Keratinocyte (primary cell): ENCODE measurements at regions not wholly inside any gene's neighbourhood (a gene's known extent, or its start where the extent isn't known, plus 50 kb on each side); places are given as distances from the start of the nearest gene placed in this dataset.

ENCODE experiments used
- DNase-seq: peaks from one replicate; pipeline ENCODE4 v3.0.0-alpha.2; 2011; ENCODE audit warnings: low read depth, missing footprints, low spot score
- FAIRE-seq: peaks from 2 replicates; lab custom pipeline; 2011; peaks lifted over from hg19 to GRCh38; lab: Jason Lieb, UNC
- H2AFZ ChIP-seq: 2 replicates; pipeline ENCODE4 v1.6.0; 2012; ENCODE audit warnings: low read length, control low read depth, inconsistent platforms; ENCODE audit not compliant: control insufficient read depth
- H3K27ac ChIP-seq: 2 replicates; pipeline ENCODE4 v1.5.1; 2011; ENCODE audit warnings: low read length; ENCODE audit not compliant: control insufficient read depth, insufficient read depth
- H3K27me3 ChIP-seq: 3 replicates; pipeline ENCODE4 v1.6.0; 2011; ENCODE audit warnings: low read length; ENCODE audit not compliant: control insufficient read depth, insufficient read depth; ENCODE audit errors: extremely low read depth
- H3K36me3 ChIP-seq, 2 experiments: 2 replicates in 1 of 2; 3 replicates in 1 of 2; pipeline ENCODE4 v1.5.1; 2011; ENCODE audit warnings: low read length in 2 of 2, mild to moderate bottlenecking in 1 of 2; ENCODE audit not compliant: control insufficient read depth in 2 of 2, insufficient read depth in 2 of 2; ENCODE audit errors: extremely low read depth in 1 of 2
- H3K4me1 ChIP-seq: 3 replicates; pipeline ENCODE4 v1.5.1; 2011; ENCODE audit warnings: low read length; ENCODE audit not compliant: control insufficient read depth, insufficient read depth; ENCODE audit errors: extremely low read depth
- H3K4me2 ChIP-seq: 3 replicates; pipeline ENCODE4 v1.6.0; 2011; ENCODE audit warnings: low read depth, low read length; ENCODE audit not compliant: control insufficient read depth, insufficient read depth; ENCODE audit errors: extremely low read depth
- H3K4me3 ChIP-seq, 3 experiments: fragments of 200-600 bp in 1 of 3; sonication (generic) in 1 of 3; 2 replicates in 2 of 3; 3 replicates in 1 of 3; pipeline ENCODE4 v1.5.1; 2011 to 2016; ENCODE audit warnings: low read length in 3 of 3, mild to moderate bottlenecking in 3 of 3, control low read depth in 2 of 3, inconsistent platforms in 1 of 3, low read depth in 1 of 3, mixed read lengths in 1 of 3, mixed run types in 1 of 3, moderate library complexity in 1 of 3; ENCODE audit not compliant: control insufficient read depth in 2 of 3, insufficient read depth in 2 of 3; ENCODE audit errors: extremely low read depth in 1 of 3
- H3K79me2 ChIP-seq: 2 replicates; pipeline ENCODE4 v1.6.0; 2012; ENCODE audit warnings: low read length; ENCODE audit not compliant: control insufficient read depth, insufficient read depth
- H3K9ac ChIP-seq: 3 replicates; pipeline ENCODE4 v1.6.0; 2011; ENCODE audit warnings: low read length; ENCODE audit not compliant: control insufficient read depth, insufficient read depth; ENCODE audit errors: extremely low read depth
- H3K9me1 ChIP-seq: 3 replicates; pipeline ENCODE4 v1.6.0; 2011; ENCODE audit warnings: low read length; ENCODE audit not compliant: control insufficient read depth, insufficient read depth; ENCODE audit errors: extremely low read depth
- H3K9me3 ChIP-seq: 2 replicates; pipeline ENCODE4 v1.5.1; 2012; ENCODE audit warnings: low read depth, low read length; ENCODE audit not compliant: control insufficient read depth
- H4K20me1 ChIP-seq: 3 replicates; pipeline ENCODE4 v1.6.0; 2011; ENCODE audit warnings: low read length; ENCODE audit not compliant: control insufficient read depth, insufficient read depth; ENCODE audit errors: extremely low read depth
- CTCF ChIP-seq, 3 experiments: IDR thresholded peaks in 1 of 3; conservative IDR thresholded peaks in 1 of 3; optimal IDR thresholded peaks in 1 of 3; 2 replicates in 2 of 3; 3 replicates in 1 of 3; pipeline versions ENCODE3 to v1.5.1; 2011; ENCODE audit warnings: low read length in 3 of 3, mild to moderate bottlenecking in 3 of 3, moderate library complexity in 2 of 3, control low read depth in 1 of 3, inconsistent platforms in 1 of 3; ENCODE audit not compliant: insufficient read depth in 2 of 3; ENCODE audit errors: extremely low read depth in 1 of 3
- EZH2 ChIP-seq: IDR thresholded peaks from one replicate; pipeline ENCODE4 v1.6.1; 2012; ENCODE audit warnings: inconsistent platforms, mild to moderate bottlenecking, low read length, moderate library complexity
- dilution Hi-C: fragments of 300-500 bp; cut with MboI; formaldehyde crosslinking; loops from one replicate; pipeline ENCODE4 v1.7.0; 2020; ENCODE audit warnings: low sequenced_read_pairs; ENCODE audit not compliant: extremely low pct_ligation_motif_present

DNA sequence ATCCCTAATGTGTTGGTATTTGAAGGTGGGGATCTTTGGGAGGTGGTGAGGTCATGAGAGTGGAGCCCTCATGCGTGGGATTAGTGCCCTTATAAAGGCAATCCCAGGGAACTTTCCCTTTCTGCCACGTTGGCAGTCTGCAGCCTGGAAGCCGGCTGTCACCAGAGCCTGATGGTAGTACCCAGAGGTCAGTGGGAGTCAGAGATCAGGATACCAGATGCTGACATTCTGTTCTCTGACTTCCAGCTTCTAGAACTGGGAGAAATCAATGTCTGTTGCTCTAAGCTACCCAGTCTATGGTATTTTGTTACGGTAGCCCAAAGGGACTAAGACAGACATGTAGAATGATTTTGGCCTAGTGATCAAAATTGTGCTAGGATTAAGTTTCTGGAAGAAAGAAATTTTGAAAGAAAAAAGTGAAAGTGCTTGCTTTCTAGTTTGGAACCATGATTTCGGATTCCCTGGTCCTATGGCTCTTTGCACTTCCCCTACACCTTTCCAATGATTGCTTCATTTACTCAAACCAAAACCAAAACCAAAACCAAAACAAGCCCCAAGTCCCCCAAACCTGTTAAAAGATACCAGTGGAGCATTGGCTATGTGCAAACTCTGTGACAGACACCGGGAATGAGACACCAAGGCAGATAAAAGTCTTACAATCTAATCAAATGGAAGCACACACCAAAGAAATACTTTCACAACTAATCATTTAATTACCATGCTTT, 173.7 kb upstream of the ZNF217 start:
- no peak overlapping the region for H3K4me3 ChIP-seq
- TF ChIP-seq CTCF (optimal IDR thresholded peaks at IDR 0.05 in 1 of 3, IDR thresholded peaks at IDR 0.05 in 1 of 3, conservative IDR thresholded peaks at IDR 0.05 in 1 of 3; ENCODE audit: extremely low read depth in 1 of 3, insufficient read depth in 2 of 3, low read length in 3 of 3) (no peak), EZH2 (no peak)
- no peak overlapping the region for H3K27ac ChIP-seq
- H3K9me1 ChIP-seq: no peaks in the 10 kb centered on the region
- H3K9ac ChIP-seq: no peak overlapping the region
- H3K36me3 ChIP-seq: no peaks in the 10 kb centered on the region
- H3K4me1 ChIP-seq: peaks cover 2% of the 10 kb centered on the region
- no peaks in the 10 kb centered on the region for H4K20me1 ChIP-seq
- no peak for DNase-seq
- no peaks in the 10 kb centered on the region for H3K27me3 ChIP-seq
- FAIRE-seq: no peak
- no peak overlapping the region for H2AFZ ChIP-seq
- H3K79me2 ChIP-seq: no peaks in the 10 kb centered on the region
- H3K4me2 ChIP-seq: no peak overlapping the region
- H3K9me3 ChIP-seq: no peaks in the 10 kb centered on the region
- dilution Hi-C loops: no loop called here

DNA sequence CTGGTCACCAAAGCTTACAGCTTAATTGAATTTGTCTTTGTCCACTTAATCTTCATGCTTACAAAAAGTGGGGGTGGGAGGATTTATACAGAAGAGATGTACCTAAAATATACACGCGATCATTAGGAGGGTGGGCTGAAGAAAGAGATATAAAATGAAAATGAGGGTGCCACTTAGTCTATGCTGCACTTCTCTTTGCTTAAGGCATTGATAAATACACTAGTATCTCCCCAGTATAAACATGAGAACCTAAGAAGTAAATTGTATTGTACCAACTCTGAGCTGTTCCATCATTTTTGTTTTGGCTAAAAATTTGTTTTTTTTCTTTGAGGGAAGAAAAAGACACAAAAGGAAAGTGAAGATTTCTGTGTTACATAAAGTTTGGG, 170.8 kb upstream of the ZNF217 start:
- Histone ChIP-seq H3K9ac (no peak overlapping the region), H3K79me2 (no peaks in the 10 kb centered on the region), H3K36me3 (no peaks in the 10 kb centered on the region), H3K27ac (no peak overlapping the region), H2AFZ (peak overlapping the region; percentile 71), H3K4me2 (peak overlapping the region; percentile 12), H3K9me1 (no peaks in the 10 kb centered on the region), H4K20me1 (no peaks in the 10 kb centered on the region), H3K27me3 (no peaks in the 10 kb centered on the region), H3K4me3 (no peak overlapping the region), H3K4me1 (peaks cover 2% of the 10 kb centered on the region), H3K9me3 (no peaks in the 10 kb centered on the region)
- FAIRE-seq (no peak), DNase-seq (no peak)
- TF ChIP-seq EZH2 (no peak), CTCF (optimal IDR thresholded peaks at IDR 0.05 in 1 of 3, IDR thresholded peaks at IDR 0.05 in 1 of 3, conservative IDR thresholded peaks at IDR 0.05 in 1 of 3; ENCODE audit: extremely low read depth in 1 of 3, insufficient read depth in 2 of 3, low read length in 3 of 3) (no peak)
- dilution Hi-C loops: no loop called here
